Gastrocnemius medialis (tissue), 4 donors: ENCODE measurements at regions not wholly inside any gene's neighbourhood (a gene's known extent, or its start where the extent isn't known, plus 50 kb on each side); places are given as distances from the start of the nearest gene placed in this dataset.

ENCODE experiments used
- CTCF ChIP-seq, 5 experiments: fragments of 450-650 bp in 3 of 5; fragments of 200-600 bp in 2 of 5; sonication (generic) in 2 of 5; IDR thresholded peaks in 4 of 5; conservative IDR thresholded peaks in 1 of 5; 1 replicate in 4 of 5; 2 replicates in 1 of 5; pipeline ENCODE4 v1.5.1; 2016 to 2019; ENCODE audit warnings: antibody characterized with exemption in 5 of 5, mild to moderate bottlenecking in 3 of 5, moderate library complexity in 3 of 5
- POLR2A ChIP-seq, 2 donors: fragments of 450-650 bp; IDR thresholded peaks; one replicate each; pipeline ENCODE4 v1.6.1; 2017; ENCODE audit warnings: antibody characterized with exemption in 2 of 2, mild to moderate bottlenecking in 2 of 2, moderate library complexity in 2 of 2

DNA sequence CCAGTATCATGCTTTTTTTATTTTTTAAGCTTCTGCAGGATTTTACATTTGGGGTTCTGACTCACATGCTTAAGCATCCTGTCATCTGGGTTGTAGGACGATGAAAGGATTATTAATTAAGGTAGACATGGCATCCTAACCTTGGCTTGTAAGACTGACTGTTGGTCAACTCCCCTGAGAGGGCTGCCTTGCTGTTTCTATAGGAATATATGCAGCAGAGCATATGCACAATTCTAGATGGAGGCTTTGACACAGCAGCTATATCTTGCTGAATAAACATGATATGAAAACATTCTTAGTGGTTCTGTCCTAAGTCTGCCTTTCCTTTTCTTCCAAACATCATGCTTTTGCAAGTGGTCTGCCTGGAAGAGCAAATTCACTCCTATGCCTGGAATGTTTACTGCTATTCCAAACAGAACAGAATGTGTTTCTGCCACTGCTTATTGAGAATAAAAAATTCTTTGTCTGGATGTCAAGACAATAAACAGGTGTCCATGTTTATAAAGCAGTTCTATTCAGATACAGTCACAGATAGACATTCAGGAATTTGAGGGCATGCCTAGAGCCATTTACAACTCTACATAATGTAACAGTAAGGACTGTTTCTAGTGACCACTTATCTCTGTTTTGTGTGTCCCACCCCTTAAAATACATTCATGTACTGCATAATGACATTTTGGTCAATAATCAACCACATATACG is 166.2 kb upstream of the PPP2R2B start:
- TF ChIP-seq CTCF (IDR thresholded peaks at IDR 0.05 in 4 of 5, conservative IDR thresholded peaks at IDR 0.05 in 1 of 5): no peak
- TF ChIP-seq POLR2A (IDR thresholded peaks at IDR 0.05): no peak
